K562 (cell line): ENCODE measurements at regions not wholly inside any gene's neighbourhood (a gene's known extent, or its start where the extent isn't known, plus 50 kb on each side); places are given as distances from the start of the nearest gene placed in this dataset.

Experiments
- HDAC2 ChIP-seq: fragments of 450-650 bp; IDR thresholded peaks from 2 replicates; pipeline ENCODE4 v1.6.1; 2016; ENCODE audit warnings: mild to moderate bottlenecking
- HDAC8 ChIP-seq: fragments of 450-650 bp; IDR thresholded peaks from 2 replicates; pipeline ENCODE4 v1.6.1; 2016; ENCODE audit warnings: mild to moderate bottlenecking, missing genetic modification characterization, moderate library complexity, missing compliant biosample characterization
- HNRNPLL ChIP-seq: fragments of 200-400 bp; formaldehyde crosslinking; IDR thresholded peaks from 2 replicates; pipeline ENCODE4 v1.6.1; 2017; ENCODE audit warnings: low read length, low read depth, mild to moderate bottlenecking; ENCODE audit not compliant: poor library complexity, severe bottlenecking
- IRF9 ChIP-seq: fragments of 450-650 bp; IDR thresholded peaks from 2 replicates; pipeline ENCODE4 v1.6.1; 2016; ENCODE audit warnings: missing biosample characterization, missing genetic modification characterization
- PCBP2 ChIP-seq: fragments of 200-400 bp; formaldehyde crosslinking; IDR thresholded peaks from 2 replicates; pipeline ENCODE4 v1.6.1; 2018; ENCODE audit warnings: low read length, low read depth, mild to moderate bottlenecking, moderate library complexity; ENCODE audit not compliant: poor library complexity, severe bottlenecking
- ZBTB49 ChIP-seq: sonication (generic); formaldehyde crosslinking; IDR thresholded peaks from 2 replicates; pipeline ENCODE4 v1.8.0; 2022; ENCODE audit warnings: missing genetic modification reagents, mild to moderate bottlenecking, borderline replicate concordance
- ZNF407 ChIP-seq: fragments of 450-650 bp; IDR thresholded peaks from 2 replicates; pipeline ENCODE4 v1.6.1; 2016; ENCODE audit warnings: low read depth

GRCh38 chr3:26839001-26839400 lies 216.4 kb downstream of the LRRC3B start (continued):
- no peak for TF ChIP-seq ZNF407
- TF ChIP-seq IRF9, result no peak
- TF ChIP-seq HDAC8 (tag), result no peak
- no peak for TF ChIP-seq PCBP2
- no peak for TF ChIP-seq HDAC2
- no peak for TF ChIP-seq ZBTB49 (CRISPR knock-in tag)
- TF ChIP-seq HNRNPLL, result no peak
